HepG2 (cell line): ENCODE measurements at regions not wholly inside any gene's neighbourhood (a gene's known extent, or its start where the extent isn't known, plus 50 kb on each side); places are given as distances from the start of the nearest gene placed in this dataset.

Source experiments
- ATAC-seq: fragments of 200-7000 bp; cut with Tn5 transposase; 3 replicates; pipeline ENCODE4 v1.9.1; 2020; ENCODE audit warnings: mild to moderate bottlenecking, moderate library complexity
- BruUV-seq: library from RNA; stranded (reverse); fragments of 400-500 nt; replicated peaks from 2 replicates; lab custom pipeline; 2021; lab: Mats Ljungman, UMichigan
- CTCF ChIA-PET: fragments of 300-600 bp; formaldehyde crosslinking; extraction: SDS; loops from one replicate; lab custom pipeline; 2021; ENCODE audit warnings: low total read pairs, inconsistent platforms, low intra/inter-chr PET ratio; lab: Yijun Ruan, JAX
- POLR2A ChIA-PET: fragments of 350-600 bp; sonication (Branson Sonifier 250); formaldehyde crosslinking; loops from one replicate; lab custom pipeline; 2020; ENCODE audit warnings: antibody characterized with exemption, inconsistent platforms; lab: Yijun Ruan, JAX
- DNase-seq: peaks from one replicate; pipeline ENCODE4 v3.0.0-alpha.2; 2015; ENCODE audit warnings: low spot score
- FAIRE-seq: peaks from 3 replicates; lab custom pipeline; 2011; peaks lifted over from hg19 to GRCh38; lab: Jason Lieb, UNC
- H2AFZ ChIP-seq: one replicate; pipeline ENCODE4 v1.6.1; 2011; ENCODE audit warnings: low read length, inconsistent platforms
- H3K27ac ChIP-seq: fragments of 300-600 bp; 3 replicates; pipeline ENCODE4 v1.8.0; 2011; ENCODE audit warnings: mixed run types, mild to moderate bottlenecking, mixed read lengths, low read length, inconsistent platforms; ENCODE audit not compliant: insufficient read depth; ENCODE audit errors: extremely low read length
- H3K27me3 ChIP-seq, 2 experiments: fragments of 200-600 bp in 1 of 2; 2 replicates in 1 of 2; 3 replicates in 1 of 2; pipeline versions ENCODE4 v1.6.0 to v1.8.0; 2011; ENCODE audit warnings: low read length in 2 of 2, mild to moderate bottlenecking in 2 of 2, moderate library complexity in 2 of 2, inconsistent platforms in 1 of 2; ENCODE audit not compliant: insufficient read depth in 2 of 2, control insufficient read depth in 1 of 2
- H3K36me3 ChIP-seq, 2 experiments: fragments of 200-600 bp in 1 of 2; replicated peaks in 1 of 2; 2 replicates in 1 of 2; 3 replicates in 1 of 2; pipeline versions ENCODE4 v1.5.1 to v1.8.0; 2011; ENCODE audit warnings: low read length in 2 of 2, inconsistent platforms in 1 of 2; ENCODE audit not compliant: insufficient read depth in 2 of 2, control insufficient read depth in 1 of 2
- H3K4me1 ChIP-seq: 2 replicates; pipeline ENCODE4 v1.5.1; 2012; ENCODE audit warnings: low read length, inconsistent platforms; ENCODE audit not compliant: insufficient read depth
- H3K4me2 ChIP-seq: 2 replicates; pipeline ENCODE4 v1.6.0; 2011; ENCODE audit warnings: low read depth, low read length, inconsistent platforms
- H3K4me3 ChIP-seq, 3 experiments: fragments of 200-600 bp in 1 of 3; sonication (generic), shearing (Covaris generic) in 1 of 3; replicated peaks in 1 of 3; 2 replicates each; pipeline ENCODE4 v1.5.1; 2011 to 2016; ENCODE audit warnings: low read length in 3 of 3, inconsistent platforms in 2 of 3, low read depth in 2 of 3, mild to moderate bottlenecking in 2 of 3, control low read depth in 1 of 3, mixed read lengths in 1 of 3; ENCODE audit not compliant: insufficient read depth in 1 of 3
- H3K79me2 ChIP-seq: one replicate; pipeline ENCODE4 v1.6.1; 2011; ENCODE audit warnings: low read length, inconsistent platforms; ENCODE audit not compliant: insufficient read depth
- H3K9ac ChIP-seq: 2 replicates; pipeline ENCODE4 v1.6.0; 2011; ENCODE audit warnings: mild to moderate bottlenecking, low read depth, low read length, inconsistent platforms; ENCODE audit not compliant: insufficient read depth
- H3K9me3 ChIP-seq: 2 replicates; pipeline ENCODE4 v1.5.1; 2012; ENCODE audit warnings: mild to moderate bottlenecking, low read length
- H4K20me1 ChIP-seq: 2 replicates; pipeline ENCODE4 v1.6.0; 2011; ENCODE audit warnings: inconsistent platforms, mild to moderate bottlenecking, low read length, moderate library complexity; ENCODE audit not compliant: insufficient read depth
- EP300 ChIP-seq, 3 experiments: sonication (generic) in 1 of 3; formaldehyde crosslinking in 1 of 3; IDR thresholded peaks; 2 replicates each; pipeline versions ENCODE4 v1.5.1 to v1.6.1; 2011 to 2020; ENCODE audit warnings: low read depth in 2 of 3, low read length in 2 of 3, borderline replicate concordance in 1 of 3, improper control_type of control experiment in 1 of 3, mild to moderate bottlenecking in 1 of 3, missing genetic modification reagents in 1 of 3, moderate library complexity in 1 of 3
- NR2F1 ChIP-seq, 2 experiments: fragments of 450-650 bp in 1 of 2; formaldehyde crosslinking in 1 of 2; IDR thresholded peaks; 2 replicates each; pipeline versions ENCODE4 v1.5.0 to v1.6.1; 2016 to 2020; ENCODE audit warnings: mild to moderate bottlenecking in 1 of 2, missing compliant biosample characterization in 1 of 2, missing genetic modification reagents in 1 of 2, moderate library complexity in 1 of 2
- in situ Hi-C: cut with HindIII; loops from 2 replicates; pipeline ENCODE4 v1.10.0; 2017; ENCODE audit warnings: low pct_unique_long_range_greater_than_20kb; ENCODE audit not compliant: extremely low pct_ligation_motif_present
- intact Hi-C: fragments of 100-400 bp; cut with micrococcal nuclease; formaldehyde crosslinking; loops from one replicate; pipeline ENCODE4 v1.10.0; 2022; ENCODE audit not compliant: unreplicated experiment
- TF ChIP-seq, protein P1 (sequence below): IDR thresholded peaks from 2 replicates; pipeline ENCODE4 v1.6.1; 2018; ENCODE audit warnings: missing genetic modification reagents, mild to moderate bottlenecking, missing compliant biosample characterization
- TF ChIP-seq, protein P2 (sequence below): conservative IDR thresholded peaks from 2 replicates; pipeline ENCODE4 v1.6.1; 2018; ENCODE audit warnings: missing genetic modification reagents
- TF ChIP-seq, protein P3 (sequence below): sonication (generic); formaldehyde crosslinking; IDR thresholded peaks from 2 replicates; pipeline ENCODE4 v1.5.1; 2020; ENCODE audit warnings: mild to moderate bottlenecking, missing genetic modification reagents, moderate library complexity
- TF ChIP-seq, protein P4 (sequence below): sonication (generic); formaldehyde crosslinking; IDR thresholded peaks from 2 replicates; pipeline ENCODE4 v1.5.0; 2020; ENCODE audit warnings: mild to moderate bottlenecking, missing genetic modification reagents, borderline replicate concordance

- Histone ChIP-seq H3K27me3 (peaks cover 0 to 10% of the 10 kb centered on the region in 2 experiments; a peak in 2 of 5 replicates), H3K9me3 (no peaks in the 10 kb centered on the region), H3K4me2 (no peak overlapping the region), H3K27ac (no peak overlapping the region), H3K4me1 (no peaks in the 10 kb centered on the region), H2AFZ (no peak overlapping the region), H3K9ac (no peak overlapping the region), H3K36me3 (no peaks in the 10 kb centered on the region), H4K20me1 (no peaks in the 10 kb centered on the region), H3K4me3 (no peak overlapping the region), H3K79me2 (no peaks in the 10 kb centered on the region)
- BruUV-seq, result no TSS peak
- in situ Hi-C loops (no loop called here), intact Hi-C loops (no loop called here)
- FAIRE-seq (no peak), DNase-seq (no peak), ATAC-seq (no peak)
- ChIA-PET CTCF (no interaction called here), POLR2A (no interaction called here)
- TF ChIP-seq, protein P1, sequence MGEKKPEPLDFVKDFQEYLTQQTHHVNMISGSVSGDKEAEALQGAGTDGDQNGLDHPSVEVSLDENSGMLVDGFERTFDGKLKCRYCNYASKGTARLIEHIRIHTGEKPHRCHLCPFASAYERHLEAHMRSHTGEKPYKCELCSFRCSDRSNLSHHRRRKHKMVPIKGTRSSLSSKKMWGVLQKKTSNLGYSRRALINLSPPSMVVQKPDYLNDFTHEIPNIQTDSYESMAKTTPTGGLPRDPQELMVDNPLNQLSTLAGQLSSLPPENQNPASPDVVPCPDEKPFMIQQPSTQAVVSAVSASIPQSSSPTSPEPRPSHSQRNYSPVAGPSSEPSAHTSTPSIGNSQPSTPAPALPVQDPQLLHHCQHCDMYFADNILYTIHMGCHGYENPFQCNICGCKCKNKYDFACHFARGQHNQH, result no peak
- TF ChIP-seq, protein P2, sequence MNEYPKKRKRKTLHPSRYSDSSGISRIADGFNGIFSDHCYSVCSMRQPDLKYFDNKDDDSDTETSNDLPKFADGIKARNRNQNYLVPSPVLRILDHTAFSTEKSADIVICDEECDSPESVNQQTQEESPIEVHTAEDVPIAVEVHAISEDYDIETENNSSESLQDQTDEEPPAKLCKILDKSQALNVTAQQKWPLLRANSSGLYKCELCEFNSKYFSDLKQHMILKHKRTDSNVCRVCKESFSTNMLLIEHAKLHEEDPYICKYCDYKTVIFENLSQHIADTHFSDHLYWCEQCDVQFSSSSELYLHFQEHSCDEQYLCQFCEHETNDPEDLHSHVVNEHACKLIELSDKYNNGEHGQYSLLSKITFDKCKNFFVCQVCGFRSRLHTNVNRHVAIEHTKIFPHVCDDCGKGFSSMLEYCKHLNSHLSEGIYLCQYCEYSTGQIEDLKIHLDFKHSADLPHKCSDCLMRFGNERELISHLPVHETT (CRISPR knock-in tag), result no peak
- TF ChIP-seq NR2F1 (CRISPR knock-in tag; IDR thresholded peaks at IDR 0.05) (no peak), EP300 (IDR thresholded peaks at IDR 0.05; ENCODE audit: low read depth in 2 of 2, low read length in 2 of 2) (no peak), EP300 (CRISPR knock-in tag; IDR thresholded peaks at IDR 0.05; ENCODE audit: borderline replicate concordance) (no peak)
- TF ChIP-seq, protein P3, sequence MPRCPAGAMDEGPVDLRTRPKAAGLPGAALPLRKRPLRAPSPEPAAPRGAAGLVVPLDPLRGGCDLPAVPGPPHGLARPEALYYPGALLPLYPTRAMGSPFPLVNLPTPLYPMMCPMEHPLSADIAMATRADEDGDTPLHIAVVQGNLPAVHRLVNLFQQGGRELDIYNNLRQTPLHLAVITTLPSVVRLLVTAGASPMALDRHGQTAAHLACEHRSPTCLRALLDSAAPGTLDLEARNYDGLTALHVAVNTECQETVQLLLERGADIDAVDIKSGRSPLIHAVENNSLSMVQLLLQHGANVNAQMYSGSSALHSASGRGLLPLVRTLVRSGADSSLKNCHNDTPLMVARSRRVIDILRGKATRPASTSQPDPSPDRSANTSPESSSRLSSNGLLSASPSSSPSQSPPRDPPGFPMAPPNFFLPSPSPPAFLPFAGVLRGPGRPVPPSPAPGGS, result no peak
- TF ChIP-seq, protein P4, sequence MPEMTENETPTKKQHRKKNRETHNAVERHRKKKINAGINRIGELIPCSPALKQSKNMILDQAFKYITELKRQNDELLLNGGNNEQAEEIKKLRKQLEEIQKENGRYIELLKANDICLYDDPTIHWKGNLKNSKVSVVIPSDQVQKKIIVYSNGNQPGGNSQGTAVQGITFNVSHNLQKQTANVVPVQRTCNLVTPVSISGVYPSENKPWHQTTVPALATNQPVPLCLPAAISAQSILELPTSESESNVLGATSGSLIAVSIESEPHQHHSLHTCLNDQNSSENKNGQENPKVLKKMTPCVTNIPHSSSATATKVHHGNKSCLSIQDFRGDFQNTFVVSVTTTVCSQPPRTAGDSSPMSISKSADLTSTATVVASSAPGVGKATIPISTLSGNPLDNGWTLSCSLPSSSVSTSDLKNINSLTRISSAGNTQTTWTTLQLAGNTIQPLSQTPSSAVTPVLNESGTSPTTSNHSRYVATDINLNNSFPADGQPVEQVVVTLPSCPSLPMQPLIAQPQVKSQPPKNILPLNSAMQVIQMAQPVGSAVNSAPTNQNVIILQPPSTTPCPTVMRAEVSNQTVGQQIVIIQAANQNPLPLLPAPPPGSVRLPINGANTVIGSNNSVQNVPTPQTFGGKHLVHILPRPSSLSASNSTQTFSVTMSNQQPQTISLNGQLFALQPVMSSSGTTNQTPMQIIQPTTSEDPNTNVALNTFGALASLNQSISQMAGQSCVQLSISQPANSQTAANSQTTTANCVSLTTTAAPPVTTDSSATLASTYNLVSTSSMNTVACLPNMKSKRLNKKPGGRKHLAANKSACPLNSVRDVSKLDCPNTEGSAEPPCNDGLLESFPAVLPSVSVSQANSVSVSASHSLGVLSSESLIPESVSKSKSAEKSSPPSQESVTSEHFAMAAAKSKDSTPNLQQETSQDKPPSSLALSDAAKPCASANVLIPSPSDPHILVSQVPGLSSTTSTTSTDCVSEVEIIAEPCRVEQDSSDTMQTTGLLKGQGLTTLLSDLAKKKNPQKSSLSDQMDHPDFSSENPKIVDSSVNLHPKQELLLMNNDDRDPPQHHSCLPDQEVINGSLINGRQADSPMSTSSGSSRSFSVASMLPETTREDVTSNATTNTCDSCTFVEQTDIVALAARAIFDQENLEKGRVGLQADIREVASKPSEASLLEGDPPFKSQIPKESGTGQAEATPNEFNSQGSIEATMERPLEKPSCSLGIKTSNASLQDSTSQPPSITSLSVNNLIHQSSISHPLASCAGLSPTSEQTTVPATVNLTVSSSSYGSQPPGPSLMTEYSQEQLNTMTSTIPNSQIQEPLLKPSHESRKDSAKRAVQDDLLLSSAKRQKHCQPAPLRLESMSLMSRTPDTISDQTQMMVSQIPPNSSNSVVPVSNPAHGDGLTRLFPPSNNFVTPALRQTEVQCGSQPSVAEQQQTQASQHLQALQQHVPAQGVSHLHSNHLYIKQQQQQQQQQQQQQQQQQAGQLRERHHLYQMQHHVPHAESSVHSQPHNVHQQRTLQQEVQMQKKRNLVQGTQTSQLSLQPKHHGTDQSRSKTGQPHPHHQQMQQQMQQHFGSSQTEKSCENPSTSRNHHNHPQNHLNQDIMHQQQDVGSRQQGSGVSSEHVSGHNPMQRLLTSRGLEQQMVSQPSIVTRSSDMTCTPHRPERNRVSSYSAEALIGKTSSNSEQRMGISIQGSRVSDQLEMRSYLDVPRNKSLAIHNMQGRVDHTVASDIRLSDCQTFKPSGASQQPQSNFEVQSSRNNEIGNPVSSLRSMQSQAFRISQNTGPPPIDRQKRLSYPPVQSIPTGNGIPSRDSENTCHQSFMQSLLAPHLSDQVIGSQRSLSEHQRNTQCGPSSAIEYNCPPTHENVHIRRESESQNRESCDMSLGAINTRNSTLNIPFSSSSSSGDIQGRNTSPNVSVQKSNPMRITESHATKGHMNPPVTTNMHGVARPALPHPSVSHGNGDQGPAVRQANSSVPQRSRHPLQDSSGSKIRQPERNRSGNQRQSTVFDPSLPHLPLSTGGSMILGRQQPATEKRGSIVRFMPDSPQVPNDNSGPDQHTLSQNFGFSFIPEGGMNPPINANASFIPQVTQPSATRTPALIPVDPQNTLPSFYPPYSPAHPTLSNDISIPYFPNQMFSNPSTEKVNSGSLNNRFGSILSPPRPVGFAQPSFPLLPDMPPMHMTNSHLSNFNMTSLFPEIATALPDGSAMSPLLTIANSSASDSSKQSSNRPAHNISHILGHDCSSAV (CRISPR knock-in tag), result no peak
Observed at GRCh38 chr13:26836626-26837025, 76.0 kb upstream of the GPR12 start.
